Epithelial cell of proximal tubule (primary cell): ENCODE measurements at regions not wholly inside any gene's neighbourhood (a gene's known extent, or its start where the extent isn't known, plus 50 kb on each side); places are given as distances from the start of the nearest gene placed in this dataset.

ENCODE experiments used
- DNase-seq: peaks from one replicate; pipeline ENCODE4 v3.0.0-alpha.2; 2011; ENCODE audit warnings: low read depth
- H3K4me3 ChIP-seq: 2 replicates; pipeline ENCODE4 v1.5.1; 2011; ENCODE audit warnings: low read depth, mild to moderate bottlenecking, low read length
- CTCF ChIP-seq: conservative IDR thresholded peaks from 2 replicates; pipeline ENCODE4 v1.5.1; 2012; ENCODE audit warnings: low read depth, mild to moderate bottlenecking, low read length

- no peak for TF ChIP-seq CTCF
- no peak for DNase-seq
- H3K4me3 ChIP-seq: no peak overlapping the region
Observed at GRCh38 chr20:16220826-16221225, 352.4 kb downstream of the KIF16B start.

GRCh38 chr20:16219182-16219581 lies 354.1 kb downstream of the KIF16B start:
- no peak for TF ChIP-seq CTCF
- no peak overlapping the region for H3K4me3 ChIP-seq
- DNase-seq: no peak

GRCh38 chr20:16216914-16217230 lies 356.4 kb downstream of the KIF16B start:
- no peak overlapping the region for H3K4me3 ChIP-seq
- TF ChIP-seq CTCF: no peak
- DNase-seq: no peak

GRCh38 chr20:16216227-16216913 lies 356.9 kb downstream of the KIF16B start:
- TF ChIP-seq CTCF: no peak
- DNase-seq: no peak
- no peak overlapping the region for H3K4me3 ChIP-seq

- DNase-seq: no peak
- TF ChIP-seq CTCF: no peak
- H3K4me3 ChIP-seq: no peak overlapping the region
Observed at GRCh38 chr20:16215041-16215440, 358.2 kb downstream of the KIF16B start.

GRCh38 chr20:16212790-16213189 lies 360.5 kb downstream of the KIF16B start:
- no peak overlapping the region for H3K4me3 ChIP-seq
- TF ChIP-seq CTCF: no peak
- no peak for DNase-seq

GRCh38 chr20:16209951-16210361 lies 363.3 kb downstream of the KIF16B start:
- no peak overlapping the region for H3K4me3 ChIP-seq
- no peak for DNase-seq
- no peak for TF ChIP-seq CTCF
